GDM1 (cell line): ENCODE measurements at regions not wholly inside any gene's neighbourhood (a gene's known extent, or its start where the extent isn't known, plus 50 kb on each side); places are given as distances from the start of the nearest gene placed in this dataset.
"Not testable (repeated sequence)": the region's sequence is repeated elsewhere in the genome, so short reads cannot be mapped to it uniquely, and the experiment has no call there.

Source experiments
- DNase-seq: peaks from one replicate; lab custom pipeline; 2025; lab: John Stamatoyannopoulos, UW

DNA sequence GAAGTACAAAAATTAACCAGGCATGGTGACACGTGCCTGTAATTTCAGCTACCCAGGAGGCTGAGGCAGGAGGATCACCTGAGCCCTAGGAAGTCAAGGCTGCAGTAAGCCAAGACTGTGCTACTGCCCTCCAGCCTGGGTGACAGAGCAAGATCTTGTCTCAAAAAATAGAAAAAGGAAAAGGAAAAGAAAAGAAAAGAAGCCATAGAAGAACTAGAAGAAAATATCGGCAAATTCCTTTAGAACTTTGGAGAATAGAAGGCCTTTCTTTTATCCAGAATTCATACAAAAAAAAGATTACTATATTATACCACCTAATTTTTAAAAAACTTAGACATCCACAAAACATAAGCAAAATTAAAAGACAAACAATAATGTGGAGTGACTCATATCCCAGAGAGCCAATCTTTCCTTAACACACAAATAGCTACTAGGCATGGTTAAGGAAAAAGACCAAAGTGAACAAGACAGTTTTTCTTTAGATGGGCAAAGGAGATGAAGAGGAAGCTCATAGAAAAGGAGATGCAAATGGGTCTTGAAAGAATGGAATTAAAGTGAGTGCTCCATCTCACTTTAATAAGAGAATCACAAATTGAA, 251.1 kb upstream of the IRF2BP2 start:
- no peak for DNase-seq

DNA sequence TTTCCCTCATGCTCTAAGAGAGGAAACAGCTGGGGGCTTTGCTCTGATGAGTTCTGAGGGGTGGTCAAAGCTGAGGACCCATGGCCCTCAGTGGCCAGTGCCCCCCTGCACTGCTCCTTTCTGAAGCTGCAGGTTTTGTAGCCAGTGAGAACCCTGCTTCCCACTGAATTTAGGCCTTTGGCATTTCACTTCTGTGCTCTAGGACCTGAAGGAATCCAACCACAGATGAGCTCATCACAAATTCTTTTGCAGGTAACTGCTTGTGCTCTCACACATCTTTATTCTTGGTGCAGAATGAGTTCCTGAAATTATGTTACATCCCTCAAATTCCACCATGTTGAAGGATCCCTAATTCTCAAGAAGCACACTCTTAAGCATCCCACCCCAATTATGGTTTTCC, 248.7 kb upstream of the IRF2BP2 start:
- no peak for DNase-seq

DNA sequence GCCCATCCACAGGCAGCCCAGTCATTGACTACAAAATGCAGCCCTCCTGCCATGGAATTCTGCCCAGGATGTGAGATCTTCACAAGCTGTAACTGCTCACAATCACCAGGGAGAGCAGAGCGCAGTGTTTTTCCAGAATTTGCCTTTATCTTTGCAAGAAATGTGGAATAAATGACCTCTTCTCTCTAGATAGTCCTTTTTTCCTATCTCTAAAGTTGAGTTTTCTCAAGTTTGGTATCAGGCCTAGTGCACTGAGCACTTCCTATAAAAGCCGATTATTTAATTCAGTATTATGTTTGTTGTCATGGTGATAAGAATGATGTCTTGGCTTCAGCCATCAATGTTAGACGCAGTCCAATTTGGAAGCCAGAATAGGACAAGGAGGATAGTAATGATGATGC, 246.9 kb upstream of the IRF2BP2 start:
- no peak for DNase-seq

DNA sequence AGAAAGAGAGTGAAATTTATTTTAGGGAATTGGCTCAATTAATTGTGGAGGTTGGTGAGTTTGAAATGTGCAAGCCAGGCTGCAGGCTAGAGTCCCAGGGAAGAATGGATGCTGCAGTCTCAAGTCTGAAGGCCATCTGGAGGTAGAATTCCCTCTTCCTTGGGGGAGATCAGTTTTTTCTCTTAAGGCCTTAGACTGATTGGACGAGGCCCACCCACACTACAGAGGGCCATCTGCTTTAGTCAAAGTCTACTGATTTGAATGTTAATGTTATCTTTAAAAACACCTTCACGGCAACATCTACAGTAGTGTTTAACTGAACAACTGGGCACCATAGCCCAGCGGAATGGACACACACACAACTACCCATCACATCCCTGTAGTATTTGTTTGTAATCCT, 245.9 kb upstream of the IRF2BP2 start:
- DNase-seq = no peak

DNA sequence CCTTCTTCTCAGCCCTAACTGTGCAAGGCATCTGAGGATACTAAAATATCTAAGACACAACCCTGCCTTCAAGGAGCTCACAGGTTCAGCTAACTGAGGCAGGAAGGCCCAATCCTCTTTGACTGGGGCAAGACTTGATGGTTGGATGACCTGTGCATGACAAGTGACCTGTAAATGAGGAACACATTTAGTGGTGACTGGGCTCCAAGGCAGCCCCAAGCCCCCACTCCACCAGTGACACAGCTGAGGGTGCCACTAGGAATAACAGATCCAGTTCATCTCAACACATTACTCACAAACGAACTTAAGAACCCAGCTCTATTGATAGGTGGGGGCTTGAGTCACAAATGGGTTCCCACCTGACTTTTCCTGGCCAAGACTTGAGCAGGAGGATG, 244.7 kb upstream of the IRF2BP2 start:
- DNase-seq = no peak

DNA sequence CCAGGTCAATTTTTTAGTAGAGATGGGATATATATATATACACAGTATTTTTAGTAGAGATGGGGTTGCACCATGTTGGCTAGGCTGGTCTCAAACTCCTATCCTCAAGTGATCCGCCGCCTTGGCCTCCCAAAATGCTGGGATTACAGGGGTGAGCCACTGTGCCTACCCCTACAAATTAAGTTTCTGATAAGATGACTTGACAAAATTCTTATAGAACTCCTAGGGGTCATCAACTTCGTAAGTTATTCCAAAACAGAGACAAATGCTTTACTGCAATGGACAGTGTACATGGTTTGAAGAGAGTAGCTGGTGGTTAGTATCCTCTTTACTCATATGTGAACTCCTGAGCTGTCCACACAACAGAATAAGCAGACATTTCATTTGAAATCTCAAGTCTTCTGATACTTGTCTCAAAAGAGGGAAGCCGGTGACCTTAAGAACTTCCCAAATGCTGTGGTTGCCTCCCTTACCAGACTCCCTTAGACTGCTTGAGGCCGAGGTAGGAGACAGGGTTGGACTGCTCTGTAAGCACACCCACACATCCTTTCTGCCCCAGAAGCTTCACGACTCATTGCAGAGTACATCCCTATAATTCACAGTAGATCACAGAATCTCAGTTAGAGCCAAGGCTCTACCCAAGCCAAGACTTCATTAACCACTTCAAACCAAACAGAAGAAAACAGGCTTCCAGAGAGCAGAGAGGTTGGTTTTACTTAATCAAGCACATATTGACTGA, 244.1 kb upstream of the IRF2BP2 start:
- DNase-seq = peak; percentile 69

DNA sequence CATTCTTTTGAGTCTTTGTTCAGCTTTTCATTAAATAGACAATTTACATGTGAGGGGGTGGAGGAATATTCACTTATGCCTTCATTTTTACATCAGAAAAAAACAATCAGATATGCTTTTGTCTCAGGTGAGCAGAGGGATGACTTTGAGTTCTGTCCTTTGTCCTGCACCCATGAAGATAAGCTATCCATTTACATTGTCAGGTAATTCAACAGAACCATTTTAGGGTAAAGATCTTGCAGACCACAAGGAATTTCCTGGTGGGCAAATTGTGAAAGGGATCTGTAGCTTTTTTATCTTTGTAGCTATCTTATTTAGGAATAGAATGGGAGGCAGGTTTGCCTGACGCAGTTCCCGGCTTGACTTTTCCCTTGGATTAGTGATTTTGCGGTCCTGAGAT, 242.7 kb upstream of the IRF2BP2 start:
- DNase-seq = no peak

DNA sequence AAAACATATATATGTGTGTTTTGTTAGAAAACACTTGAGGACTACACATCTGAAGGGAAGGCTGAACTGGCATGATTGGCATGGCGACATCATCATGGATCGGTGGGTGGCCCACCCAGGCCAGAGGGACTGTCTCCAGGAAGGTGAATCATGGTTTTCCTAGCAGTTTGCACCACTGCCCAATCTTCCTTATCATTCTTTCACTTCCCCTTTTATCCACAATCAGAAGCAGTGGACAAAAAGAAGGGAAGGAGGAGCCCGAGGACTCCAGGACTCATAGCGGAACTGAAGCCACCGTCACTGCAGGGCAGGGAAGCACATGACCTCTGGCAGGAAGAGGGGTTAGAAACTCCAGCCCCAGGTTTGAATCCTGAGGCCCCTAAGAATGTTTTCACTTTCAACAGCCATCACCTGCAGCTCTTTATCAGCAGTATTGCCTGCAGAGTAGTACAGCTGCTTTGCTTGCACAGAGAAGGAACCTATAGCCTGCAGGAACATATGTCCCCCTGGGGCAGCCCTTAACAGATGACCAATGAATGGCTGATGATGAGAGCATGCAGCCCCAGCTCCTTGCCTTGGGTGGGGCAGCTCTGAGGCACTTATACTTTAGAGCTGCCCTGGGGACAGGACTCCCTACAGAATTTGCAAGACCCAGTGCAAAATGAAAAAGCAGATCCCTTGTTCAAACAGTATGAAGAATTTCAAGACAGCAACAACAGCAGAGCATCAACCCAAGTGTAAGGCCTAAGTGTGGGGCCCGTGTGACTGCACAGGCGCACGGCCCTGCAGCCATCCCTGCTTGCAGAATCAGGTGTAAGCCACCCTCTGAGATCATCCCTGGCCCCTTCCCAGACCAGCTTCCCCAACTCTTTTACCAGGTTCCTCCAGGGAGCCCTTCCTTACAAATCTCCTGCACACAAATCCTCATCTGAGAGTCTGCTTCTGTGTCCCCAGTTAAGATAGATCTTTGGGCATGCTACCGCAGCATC, 241.8 kb upstream of the IRF2BP2 start:
- DNase-seq = no peak

DNA sequence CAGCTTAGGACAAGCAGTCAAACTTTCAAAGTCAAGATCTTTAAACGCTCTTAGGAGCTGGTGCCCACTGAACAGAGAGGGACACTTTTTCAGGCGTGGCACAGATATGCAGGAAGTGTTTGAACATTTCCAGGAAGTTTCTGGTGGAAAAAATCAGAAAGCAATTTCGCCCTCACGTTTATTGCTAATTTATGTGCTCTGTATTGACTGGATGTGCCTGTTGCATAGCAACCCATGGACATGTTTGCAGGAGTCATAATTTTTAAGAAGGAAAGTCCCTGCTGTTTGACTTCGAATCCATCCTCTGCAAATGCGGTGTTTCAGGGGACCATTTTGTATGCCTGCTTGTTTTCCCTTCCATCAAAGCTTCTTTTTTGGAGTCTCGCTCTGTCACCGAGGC, 239.9 kb upstream of the IRF2BP2 start:
- DNase-seq = no peak

DNA sequence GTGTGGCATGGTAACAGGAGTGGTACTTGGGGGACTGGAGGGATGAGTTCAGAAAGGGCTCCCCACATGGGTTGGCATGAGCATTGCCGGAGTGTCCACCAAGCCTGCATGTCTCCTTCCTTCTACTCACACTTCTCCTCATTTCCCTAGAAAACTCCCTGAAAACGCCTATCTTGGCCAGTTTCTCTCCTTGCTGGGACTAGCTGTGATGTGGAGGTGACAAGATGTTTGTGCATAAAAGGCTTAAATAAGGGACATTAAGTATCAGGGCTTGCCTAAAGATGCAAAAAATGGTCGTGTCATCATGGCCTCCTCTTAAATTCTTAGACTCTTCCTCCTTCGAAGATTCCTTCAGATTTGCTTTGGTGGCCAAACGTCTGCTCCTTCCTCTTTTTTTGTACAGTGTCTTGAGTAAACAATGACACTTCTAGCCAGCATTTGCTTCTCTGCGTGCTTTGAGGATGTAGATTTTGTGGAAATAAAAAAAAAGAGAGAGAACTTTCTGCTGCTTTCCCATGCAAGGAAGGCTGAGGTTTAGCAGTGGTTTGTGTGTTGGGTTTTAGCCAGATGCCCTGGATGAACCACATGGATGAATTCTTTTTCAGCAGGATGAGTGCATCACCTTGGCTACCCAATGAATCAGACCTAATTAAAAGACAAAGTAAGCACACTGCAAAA, 239.1 kb upstream of the IRF2BP2 start:
- peak; percentile 82 for DNase-seq

DNA sequence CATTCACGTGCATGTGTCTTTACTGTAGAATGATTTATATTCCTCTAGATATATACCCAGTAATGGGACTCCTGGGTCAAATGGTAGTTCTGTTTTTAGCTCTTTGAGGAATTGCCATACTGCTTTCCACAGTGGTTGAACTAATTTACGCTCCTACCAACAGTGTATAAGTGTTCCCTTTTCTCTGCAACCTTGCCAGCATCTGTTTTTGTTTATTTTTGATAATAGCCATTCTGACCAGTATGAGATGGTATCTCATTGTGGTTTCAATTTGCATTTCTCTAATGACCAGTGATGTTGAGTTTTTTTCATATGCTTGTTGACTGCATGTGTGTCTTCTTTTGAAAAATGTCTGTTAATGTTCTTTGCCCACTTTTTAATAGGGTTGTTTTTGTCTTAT, 236.8 kb upstream of the IRF2BP2 start:
- not testable (repeated sequence) for DNase-seq

DNA sequence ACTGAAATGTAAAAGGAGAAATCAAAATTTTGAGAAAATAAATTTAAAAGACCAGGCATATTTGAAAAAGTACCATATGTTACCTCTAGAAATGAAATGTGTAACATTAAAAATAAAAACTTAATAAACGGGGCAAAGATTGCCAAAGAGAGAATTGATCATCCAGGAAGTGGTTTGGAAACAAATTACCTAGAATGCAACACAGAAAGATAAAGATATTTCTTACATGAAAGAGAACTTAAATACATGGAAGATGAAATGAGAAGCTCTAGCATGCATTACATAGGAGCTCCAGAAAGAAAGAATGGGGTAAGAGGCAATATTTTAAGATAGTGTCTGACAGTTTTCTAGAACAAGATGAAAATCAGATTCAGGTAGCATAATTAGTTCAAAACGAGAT, 235.9 kb upstream of the IRF2BP2 start:
- no peak for DNase-seq

DNA sequence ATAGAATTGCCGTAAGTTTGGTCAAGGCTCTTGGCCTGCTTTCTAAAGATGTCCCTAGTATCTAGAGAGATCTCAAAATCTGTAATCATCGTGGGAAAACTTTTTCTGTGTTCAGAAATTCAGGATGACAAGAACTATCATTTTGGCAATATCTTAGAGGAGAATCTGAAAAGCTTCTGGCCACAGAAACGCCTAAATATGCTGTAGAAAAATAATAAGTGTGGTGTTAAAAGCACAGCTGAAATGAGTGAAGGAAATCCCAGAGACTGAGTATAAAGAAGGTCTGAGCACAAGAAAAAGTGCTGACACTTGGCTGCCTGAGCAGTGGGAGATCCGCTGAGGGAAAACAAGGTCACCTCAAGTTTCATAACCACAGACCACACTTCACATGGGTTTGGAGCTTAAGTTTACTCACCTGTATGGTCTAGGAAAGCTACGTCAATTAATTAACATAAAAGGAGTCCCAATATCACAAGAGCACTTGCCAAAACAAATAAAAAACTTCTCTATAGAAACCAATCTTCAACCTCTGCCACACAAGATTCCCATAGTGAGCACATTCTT, 235.2 kb upstream of the IRF2BP2 start:
- DNase-seq = no peak

DNA sequence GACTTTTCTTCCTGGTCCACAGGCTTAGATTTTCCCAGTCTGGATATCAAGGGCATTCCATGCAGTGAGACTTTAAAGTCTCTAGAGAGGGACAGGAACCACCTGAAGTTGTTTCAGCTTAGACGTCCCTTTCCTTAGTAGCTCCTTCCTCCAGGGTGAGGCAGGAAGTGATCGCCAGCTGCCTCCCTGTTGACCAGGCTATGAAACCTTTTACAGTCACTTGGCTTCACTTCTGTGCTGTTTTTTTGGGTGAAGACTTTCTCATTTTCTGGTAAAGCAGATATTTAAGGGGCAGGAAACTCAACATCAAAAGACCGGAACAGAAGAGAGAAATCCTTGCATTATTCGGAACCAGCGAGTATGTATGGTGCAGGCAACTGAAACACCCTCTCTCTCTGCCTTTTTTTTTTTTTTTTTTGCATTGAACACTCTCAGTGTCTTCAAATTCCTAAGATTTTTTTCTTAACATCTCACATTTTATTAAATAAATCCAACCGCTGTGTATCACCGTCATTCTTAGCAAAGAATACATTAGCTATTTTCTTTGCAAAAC, 234.6 kb upstream of the IRF2BP2 start:
- peak; percentile 31 for DNase-seq

DNA sequence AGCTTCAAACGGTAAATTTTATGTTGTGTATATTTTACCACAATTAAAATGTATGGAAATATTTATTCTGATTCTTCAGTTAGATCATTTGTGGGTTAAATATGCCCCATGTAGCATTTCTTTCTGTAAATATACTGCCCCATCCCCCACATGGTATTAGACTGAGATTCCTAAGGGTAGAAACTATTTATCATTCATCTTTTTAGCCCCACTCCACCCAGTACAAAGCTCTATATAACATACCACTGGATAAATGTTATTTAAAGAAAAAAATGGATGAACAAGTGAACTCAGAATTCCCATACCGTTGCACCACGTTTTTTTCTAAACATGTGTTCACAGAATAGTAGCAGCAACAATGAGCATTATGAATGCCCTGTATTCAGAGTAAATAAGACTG, 234.0 kb upstream of the IRF2BP2 start:
- DNase-seq = no peak

DNA sequence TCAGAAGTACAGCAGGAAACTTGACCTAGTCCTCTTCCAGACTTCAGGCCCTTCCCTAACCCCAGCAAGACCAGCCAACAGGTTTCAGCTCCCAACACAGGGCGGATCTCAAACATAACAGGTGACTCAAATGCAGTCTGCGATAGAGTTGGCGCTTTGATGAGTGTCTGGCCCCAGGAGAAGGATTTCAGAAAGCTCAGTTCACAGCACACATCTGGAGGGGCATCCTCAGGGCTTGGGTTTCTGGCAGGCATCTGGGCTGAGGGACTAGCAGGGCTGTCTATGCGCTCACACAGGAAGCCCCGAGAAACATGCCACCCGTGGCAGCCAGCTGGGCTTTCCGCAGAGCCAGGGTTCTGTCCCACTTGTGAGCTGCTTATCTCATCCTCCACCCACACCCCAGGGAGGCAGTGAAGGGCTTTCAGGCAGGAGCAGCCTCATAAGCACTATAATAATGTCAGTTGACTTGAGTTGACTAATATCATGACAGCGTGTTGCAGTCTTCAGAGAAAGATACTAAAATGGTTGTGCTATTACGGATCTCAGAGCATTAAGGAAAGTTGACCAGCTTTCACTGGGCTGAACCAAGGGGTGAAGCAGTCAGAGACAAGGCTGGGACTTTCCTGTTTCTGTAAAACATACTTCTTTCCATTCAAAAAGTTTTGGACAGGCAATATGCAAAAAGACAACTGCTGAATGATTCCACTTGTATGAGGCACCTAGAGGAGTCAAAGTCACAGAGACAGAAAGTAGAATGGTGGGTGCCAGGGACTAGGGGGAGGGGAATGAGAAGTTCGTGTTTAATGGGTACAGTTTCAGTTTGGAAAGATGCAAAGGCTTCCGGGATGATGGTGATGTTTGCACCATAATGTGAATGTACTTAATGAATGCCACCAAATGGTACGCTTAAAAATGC, 233.0 kb upstream of the IRF2BP2 start:
- DNase-seq = no peak

DNA sequence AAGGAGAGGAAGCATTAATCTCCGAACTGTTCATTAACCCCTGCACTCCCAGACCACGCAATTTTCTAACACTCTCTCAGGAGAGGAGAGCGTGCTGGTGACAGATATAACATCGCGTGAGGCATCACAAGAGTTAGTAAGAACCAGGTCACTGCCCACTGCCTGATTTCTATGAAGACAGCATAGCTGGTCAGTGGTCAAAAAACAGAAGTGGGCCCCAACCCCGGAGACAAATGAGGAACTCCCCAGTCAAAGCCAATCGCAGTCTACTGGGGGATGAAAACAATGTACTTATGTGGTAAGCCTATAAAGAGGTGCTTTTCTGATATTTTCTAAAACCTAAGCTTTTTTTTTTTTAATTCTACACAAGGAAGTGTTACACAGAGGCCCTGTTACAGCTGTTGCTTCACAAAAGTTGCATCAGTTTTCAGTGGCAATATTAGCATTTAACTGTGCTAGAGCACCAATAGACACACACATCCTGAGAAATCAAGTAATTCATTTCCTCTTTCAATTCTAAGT, 231.8 kb upstream of the IRF2BP2 start:
- peak; percentile 34 for DNase-seq

DNA sequence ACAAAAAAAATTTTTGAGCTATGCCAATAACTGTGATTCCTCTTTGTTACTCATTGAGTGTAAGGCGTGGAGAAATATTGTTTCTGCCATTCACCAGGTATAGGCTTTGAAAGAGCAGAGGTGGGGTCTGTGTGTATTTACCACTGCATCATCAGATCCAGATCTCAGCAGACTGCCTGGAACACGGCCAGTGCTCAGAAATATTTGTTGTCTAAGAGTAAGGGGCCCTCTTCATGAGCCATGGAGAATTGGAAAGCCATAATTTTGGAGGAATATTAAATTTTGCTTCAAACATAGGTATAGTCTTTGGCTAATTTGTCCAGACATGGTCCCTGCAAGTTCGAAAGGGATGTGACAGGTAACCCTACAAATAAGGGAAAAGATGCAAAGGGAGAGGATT, 231.3 kb upstream of the IRF2BP2 start:
- DNase-seq = no peak

DNA sequence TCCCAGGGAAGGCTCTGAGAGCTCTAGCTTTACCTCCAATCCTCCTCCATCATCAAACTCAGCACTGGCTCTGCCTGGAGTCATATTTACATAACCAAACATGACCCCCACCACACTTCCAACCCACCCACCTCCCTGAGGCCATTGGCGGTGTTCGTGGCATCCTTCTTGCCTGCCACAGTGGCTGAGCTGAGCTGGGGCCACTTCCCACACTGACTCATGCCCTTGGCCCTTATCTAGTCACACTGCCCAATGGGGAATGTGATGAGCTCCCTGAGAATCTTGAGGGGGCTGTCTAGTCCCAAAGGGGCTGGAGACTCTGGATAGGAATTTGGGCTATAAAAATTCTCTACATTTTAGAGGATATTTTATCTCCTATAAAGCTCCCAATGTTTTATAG, 230.9 kb upstream of the IRF2BP2 start:
- no peak for DNase-seq

DNA sequence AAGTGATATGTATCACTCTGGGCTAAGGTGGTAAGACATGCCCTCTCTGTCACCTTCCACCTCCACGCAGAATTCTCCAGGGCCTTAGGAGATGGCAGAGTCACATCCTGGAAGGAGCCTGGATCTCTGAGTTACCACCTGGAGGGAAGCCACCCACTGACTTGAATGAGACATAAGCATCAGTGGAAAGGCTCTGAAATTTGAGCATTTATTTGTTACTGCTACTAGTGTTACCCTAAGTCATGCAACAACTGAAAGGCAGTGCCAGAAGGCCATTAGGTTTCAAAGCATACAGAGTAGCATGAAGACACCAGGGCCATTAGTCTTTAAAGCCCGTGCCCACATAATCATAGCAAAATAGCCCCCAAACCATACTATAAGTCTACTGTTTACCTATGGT, 230.3 kb upstream of the IRF2BP2 start:
- no peak for DNase-seq
